Kidney (tissue), 13 donors: ENCODE measurements at regions not wholly inside any gene's neighbourhood (a gene's known extent, or its start where the extent isn't known, plus 50 kb on each side); places are given as distances from the start of the nearest gene placed in this dataset.

Experiments used
- DNase-seq, 5 donors: peaks; one replicate each; pipeline ENCODE4 v3.0.0-alpha.2; 2013 to 2020
- FAIRE-seq: peaks from 2 replicates; lab custom pipeline; 2012; peaks lifted over from hg19 to GRCh38; lab: Jason Lieb, UNC
- H3K27ac ChIP-seq, 2 donors: one replicate each; pipeline ENCODE4 v1.7.0; 2013; ENCODE audit warnings: low read depth in 2 of 2, low read length in 2 of 2, inconsistent platforms in 1 of 2
- H3K27me3 ChIP-seq: one replicate; pipeline ENCODE4 v1.7.1; 2013; ENCODE audit warnings: low read length, inconsistent platforms; ENCODE audit not compliant: control insufficient read depth, insufficient read depth
- H3K36me3 ChIP-seq, 3 donors: one replicate each; pipeline versions ENCODE4 v1.7.0 to v1.7.1; 2013; ENCODE audit warnings: low read length in 3 of 3, control low read depth in 1 of 3, inconsistent platforms in 1 of 3; ENCODE audit not compliant: insufficient read depth in 3 of 3, control insufficient read depth in 2 of 3
- H3K4me1 ChIP-seq, 3 donors: one replicate each; pipeline versions ENCODE4 v1.7.0 to v1.7.1; 2013; ENCODE audit warnings: low read length in 3 of 3, inconsistent platforms in 1 of 3, low read depth in 1 of 3; ENCODE audit not compliant: control insufficient read depth in 2 of 3, insufficient read depth in 2 of 3
- H3K4me3 ChIP-seq, 3 donors: one replicate each; pipeline versions ENCODE4 v1.7.0 to v1.8.1; 2013; ENCODE audit warnings: low read length in 3 of 3, control low read depth in 1 of 3, inconsistent platforms in 1 of 3
- H3K9ac ChIP-seq, 3 donors: one replicate each; pipeline versions ENCODE4 v1.7.0 to v1.7.1; 2013; ENCODE audit warnings: low read length in 3 of 3, control low read depth in 1 of 3, inconsistent platforms in 1 of 3
- H3K9me3 ChIP-seq, 3 donors: one replicate each; pipeline versions ENCODE4 v1.7.0 to v1.7.1; 2013; ENCODE audit warnings: low read length in 3 of 3, control low read depth in 1 of 3, inconsistent platforms in 1 of 3; ENCODE audit not compliant: control insufficient read depth in 2 of 3, insufficient read depth in 1 of 3
- intact Hi-C: fragments of 100-400 bp; cut with DNase I; formaldehyde crosslinking; loops from one replicate; pipeline ENCODE4 v1.11.1; 2022
- TF ChIP-seq, protein P1 (sequence below): IDR thresholded peaks from 3 replicates; pipeline ENCODE4 v1.5.1; 2012; ENCODE audit warnings: mild to moderate bottlenecking, moderate library complexity, borderline replicate concordance; ENCODE audit not compliant: insufficient read depth; ENCODE audit errors: extremely low read depth
- donor health status: control.
- donor health status: control.
- donor health status: control.
- donor health status: control.
- donor health status: control.
- donor health status: DM: yes; HTN: yes; CAD: no.
- donor health status: Normal renal cell carcinoma (clear cell type).

DNA sequence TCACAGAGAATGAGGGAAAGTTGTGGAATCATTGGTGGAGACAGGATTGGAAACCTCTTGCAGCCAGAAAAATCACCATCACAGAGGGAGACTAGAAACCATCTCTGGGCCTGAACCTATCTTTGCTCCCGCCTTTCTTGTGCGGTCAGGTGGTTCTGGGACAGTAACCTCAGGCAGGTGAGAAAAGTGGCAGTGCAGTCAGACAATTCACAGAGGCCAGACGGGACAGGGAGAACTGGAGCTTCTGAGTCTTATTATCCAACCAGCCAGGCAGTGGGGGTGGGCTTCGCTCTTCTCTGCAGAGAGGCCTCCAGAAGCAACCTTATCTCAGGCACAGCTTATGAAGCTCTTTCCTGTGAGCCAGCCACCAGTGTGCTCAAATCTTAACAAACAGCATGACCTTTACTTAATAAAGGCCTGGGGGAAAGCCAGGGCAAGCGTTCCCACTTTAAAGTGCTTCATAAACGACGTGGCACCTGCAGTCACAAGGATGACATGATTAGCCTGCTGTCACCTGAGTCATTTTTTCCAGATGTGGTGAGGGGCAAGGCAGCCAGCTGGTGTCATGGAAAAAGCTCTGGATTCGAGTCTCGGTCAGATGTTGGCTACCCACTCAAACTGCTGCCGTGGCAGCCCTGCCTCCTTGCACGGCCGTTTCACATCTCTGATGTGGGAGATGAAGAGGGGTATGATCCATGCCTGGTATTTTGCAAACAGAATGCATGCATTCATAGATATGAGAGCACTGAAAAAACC is 109.7 kb downstream of the B3GNT2 start:
- intact Hi-C loops, result no loop called here
- H3K36me3 ChIP-seq, result no peaks in the 10 kb centered on the region
- H3K9me3 ChIP-seq, result no peaks in the 10 kb centered on the region
- H3K4me3 ChIP-seq, result no peak overlapping the region
- peaks cover 0 to 19% (median 17%) of the 10 kb centered on the region in 3 donors for H3K4me1 ChIP-seq
- DNase-seq, result no peak
- H3K27ac ChIP-seq, result no peak overlapping the region
- no peak overlapping the region for H3K9ac ChIP-seq
- TF ChIP-seq, protein P1, sequence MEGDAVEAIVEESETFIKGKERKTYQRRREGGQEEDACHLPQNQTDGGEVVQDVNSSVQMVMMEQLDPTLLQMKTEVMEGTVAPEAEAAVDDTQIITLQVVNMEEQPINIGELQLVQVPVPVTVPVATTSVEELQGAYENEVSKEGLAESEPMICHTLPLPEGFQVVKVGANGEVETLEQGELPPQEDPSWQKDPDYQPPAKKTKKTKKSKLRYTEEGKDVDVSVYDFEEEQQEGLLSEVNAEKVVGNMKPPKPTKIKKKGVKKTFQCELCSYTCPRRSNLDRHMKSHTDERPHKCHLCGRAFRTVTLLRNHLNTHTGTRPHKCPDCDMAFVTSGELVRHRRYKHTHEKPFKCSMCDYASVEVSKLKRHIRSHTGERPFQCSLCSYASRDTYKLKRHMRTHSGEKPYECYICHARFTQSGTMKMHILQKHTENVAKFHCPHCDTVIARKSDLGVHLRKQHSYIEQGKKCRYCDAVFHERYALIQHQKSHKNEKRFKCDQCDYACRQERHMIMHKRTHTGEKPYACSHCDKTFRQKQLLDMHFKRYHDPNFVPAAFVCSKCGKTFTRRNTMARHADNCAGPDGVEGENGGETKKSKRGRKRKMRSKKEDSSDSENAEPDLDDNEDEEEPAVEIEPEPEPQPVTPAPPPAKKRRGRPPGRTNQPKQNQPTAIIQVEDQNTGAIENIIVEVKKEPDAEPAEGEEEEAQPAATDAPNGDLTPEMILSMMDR, result no peak
- H3K27me3 ChIP-seq, result no peaks in the 10 kb centered on the region
- no peak for FAIRE-seq

DNA sequence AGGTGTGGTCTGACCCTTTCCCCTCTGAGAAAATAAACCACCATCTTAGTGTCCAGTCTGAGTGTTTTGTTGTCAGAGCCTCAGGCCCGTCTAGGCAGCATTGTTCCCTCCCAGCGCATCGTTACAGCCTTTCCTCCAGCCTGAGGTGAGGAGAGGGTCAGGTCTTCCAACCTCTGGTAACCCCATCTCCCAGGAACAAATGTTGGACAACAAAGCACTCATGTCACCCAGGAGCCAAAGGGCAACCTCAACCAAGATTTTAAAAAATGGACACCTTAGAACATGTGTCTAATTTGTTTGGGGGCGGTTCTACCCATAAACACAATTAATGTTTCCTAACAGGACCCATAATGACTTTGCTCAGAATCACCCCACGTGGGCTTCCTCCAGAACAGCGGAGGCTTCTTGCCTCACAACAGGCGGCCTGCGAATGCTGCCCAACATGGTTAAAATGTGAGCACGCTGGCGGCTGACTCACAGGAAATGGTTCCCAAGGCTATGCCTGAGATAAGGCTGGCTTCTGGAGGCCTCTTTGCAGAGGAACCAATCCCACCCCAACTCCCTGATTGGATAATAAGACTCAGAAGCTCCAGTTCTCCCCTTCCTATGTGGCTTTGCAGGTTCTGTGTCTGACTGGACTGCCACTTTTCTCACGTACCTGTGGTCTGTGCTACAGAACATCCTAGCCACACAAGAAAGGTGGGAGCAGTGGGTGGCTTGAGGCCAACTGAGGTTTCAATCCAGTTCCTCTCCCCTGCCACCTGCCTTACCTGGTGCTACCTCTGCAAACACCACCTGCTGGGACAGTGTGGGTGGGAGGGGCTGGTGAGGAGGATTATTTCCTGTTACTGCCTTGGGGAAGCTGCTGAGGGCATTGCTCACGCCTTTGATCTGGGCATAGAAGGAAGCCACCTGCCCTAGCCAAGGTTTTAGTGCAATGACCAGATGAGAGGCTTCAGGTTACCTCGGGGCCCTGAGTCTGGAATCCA is 108.8 kb downstream of the B3GNT2 start:
- Histone ChIP-seq H3K9ac (no peak overlapping the region), H3K4me3 (no peak overlapping the region), H3K36me3 (no peaks in the 10 kb centered on the region), H3K27ac (no peak overlapping the region), H3K4me1 (peaks cover 0 to 19% (median 17%) of the 10 kb centered on the region in 3 donors), H3K27me3 (no peaks in the 10 kb centered on the region), H3K9me3 (no peaks in the 10 kb centered on the region)
- TF ChIP-seq, protein P1, result no peak
- DNase-seq, result peak in 2 of 5 donors; percentile 54 to 85
- FAIRE-seq, result no peak
- intact Hi-C loops, result no loop called here

DNA sequence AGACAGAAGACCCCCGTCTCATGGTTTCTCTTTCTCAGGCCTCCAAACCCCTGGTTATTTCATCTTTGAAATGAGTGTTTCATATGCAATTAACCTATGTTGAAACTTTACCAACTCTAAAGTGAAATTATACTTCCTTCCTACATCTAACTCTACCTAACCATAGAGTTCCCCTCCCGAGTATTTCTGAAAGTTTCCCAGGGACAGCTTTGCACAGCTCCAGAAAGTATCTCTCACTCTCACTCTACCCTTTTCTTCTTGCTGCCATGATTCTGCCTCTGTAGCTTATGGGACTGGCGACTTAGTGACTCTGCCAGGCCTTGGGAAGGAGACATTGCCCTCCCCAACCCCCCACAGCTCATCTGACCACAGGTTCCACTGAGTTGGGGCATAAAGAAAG is 107.9 kb downstream of the B3GNT2 start:
- no peak for FAIRE-seq
- intact Hi-C loops, result no loop called here
- Histone ChIP-seq H3K36me3 (no peaks in the 10 kb centered on the region), H3K4me3 (no peak overlapping the region), H3K4me1 (peaks cover 0 to 19% (median 12%) of the 10 kb centered on the region in 3 donors), H3K9me3 (no peaks in the 10 kb centered on the region), H3K27ac (no peak overlapping the region), H3K27me3 (no peaks in the 10 kb centered on the region), H3K9ac (no peak overlapping the region)
- TF ChIP-seq, protein P1, result no peak
- no peak for DNase-seq
